ENCODE measurements at regions not wholly inside any gene's neighbourhood (a gene's known extent, or its start where the extent isn't known, plus 50 kb on each side); places are given as distances from the start of the nearest gene placed in this dataset.
"Not testable (repeated sequence)": the region's sequence is repeated elsewhere in the genome, so short reads cannot be mapped to it uniquely, and the experiment has no call there.

DNA sequence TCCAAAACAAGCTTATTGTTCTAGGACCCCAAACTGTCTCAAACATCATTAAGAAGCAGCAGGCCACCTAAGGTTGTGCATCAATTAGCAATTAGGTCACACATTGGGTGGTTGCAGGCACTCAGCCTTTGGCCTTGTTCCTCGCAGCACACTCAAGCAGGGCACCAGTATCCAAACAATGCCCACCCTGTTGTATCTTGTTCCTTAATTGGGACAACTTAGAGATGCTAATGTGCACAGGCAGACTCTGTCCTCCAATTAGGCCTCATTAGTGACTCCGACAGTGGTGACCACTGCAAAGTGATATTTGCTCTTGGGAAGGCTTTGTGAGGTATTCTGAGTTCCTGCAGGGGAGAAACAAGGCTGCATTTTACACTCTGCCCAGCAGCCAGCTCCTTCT lies 515.1 kb upstream of the PTBP2 start:
- Histone ChIP-seq H3K4me3 (no peak overlapping the region), H3K27ac (no peak overlapping the region)

DNA sequence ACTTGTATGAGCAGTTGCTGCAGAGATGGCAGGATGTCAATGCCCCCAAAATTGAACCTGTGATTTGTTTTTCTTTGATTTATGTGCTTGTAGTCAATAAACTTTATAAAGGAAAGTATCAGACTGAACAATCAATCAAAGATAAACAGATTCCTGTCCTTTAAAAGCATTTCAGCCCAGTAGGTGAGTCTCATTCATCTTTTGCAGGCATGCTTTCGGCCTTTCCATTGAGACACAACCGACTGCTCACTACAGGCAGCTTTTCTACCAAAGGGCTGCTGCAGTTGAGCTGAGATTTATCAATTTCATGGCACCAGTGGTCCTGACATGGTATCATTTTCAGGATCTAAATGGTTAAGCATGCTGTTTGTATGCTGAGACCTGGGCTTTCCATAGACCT lies 513.6 kb upstream of the PTBP2 start:
- Histone ChIP-seq H3K27ac (no peak overlapping the region), H3K4me3 (no peak overlapping the region)

- no peak overlapping the region for H3K27ac ChIP-seq
- H3K4me3 ChIP-seq: no peak overlapping the region
Measured at GRCh38 chr1:96208428-96208827, 513.2 kb upstream of the PTBP2 start.

DNA sequence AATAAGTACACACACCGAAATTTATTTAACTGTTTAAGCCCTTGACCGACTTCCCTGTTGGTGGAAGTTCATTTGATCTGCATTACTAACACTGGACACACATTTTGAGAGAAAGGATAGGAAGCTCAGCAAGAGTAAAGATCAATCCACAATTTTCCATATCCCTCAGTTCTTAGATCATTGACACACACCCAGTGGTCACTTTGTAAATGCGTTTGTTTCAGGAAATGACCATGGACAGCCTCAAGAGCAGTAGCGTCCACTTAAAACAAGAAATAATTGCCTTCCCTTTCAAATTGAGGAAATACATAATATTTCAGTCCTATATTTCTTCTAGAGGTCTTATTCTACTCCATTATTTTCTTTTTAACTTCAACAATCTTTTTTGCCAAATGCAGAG lies 511.5 kb upstream of the PTBP2 start:
- Histone ChIP-seq H3K4me3 (no peak overlapping the region), H3K27ac (no peak overlapping the region)

DNA sequence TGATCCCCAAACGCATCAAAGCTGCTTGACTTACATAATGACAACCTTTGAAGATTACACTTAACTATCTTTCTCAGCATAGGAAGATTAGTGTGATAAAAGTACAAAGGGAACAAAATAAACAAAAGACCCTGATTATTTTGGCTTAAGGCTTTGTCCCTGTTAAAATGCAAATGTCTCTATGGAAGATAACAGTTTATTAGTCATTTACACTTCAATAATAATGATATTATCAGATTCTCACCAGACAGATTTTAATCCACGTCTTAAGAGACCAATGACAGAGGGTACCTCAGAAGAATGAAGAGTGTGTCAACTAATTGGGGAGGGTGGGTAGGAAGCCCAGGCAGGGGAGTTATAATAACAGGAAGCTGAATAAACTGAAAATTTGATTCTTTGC lies 510.4 kb upstream of the PTBP2 start:
- Histone ChIP-seq H3K4me3 (no peak overlapping the region), H3K27ac (no peak overlapping the region)

GRCh38 chr1:96214982-96215381 lies 506.6 kb upstream of the PTBP2 start:
- Histone ChIP-seq H3K4me3 (no peak overlapping the region), H3K27ac (no peak overlapping the region)

DNA sequence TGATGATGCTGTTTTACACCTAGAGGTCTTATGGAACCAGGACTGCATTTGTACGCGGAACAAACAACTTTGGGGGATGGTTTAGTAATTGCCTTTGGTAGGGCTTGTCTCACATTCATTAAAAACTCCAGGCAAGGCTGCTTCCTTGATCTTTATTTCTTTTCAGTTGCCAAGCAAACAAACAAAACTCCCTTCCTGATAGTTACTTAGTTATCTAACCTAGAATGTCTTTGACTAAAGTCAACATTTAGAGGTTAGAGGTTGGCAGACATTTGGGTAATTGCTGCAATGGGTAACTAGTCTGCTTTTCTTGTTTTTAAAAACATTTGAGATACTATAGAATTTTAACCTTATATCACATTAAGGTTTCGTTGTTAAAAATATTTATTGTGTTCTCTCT lies 500.9 kb upstream of the PTBP2 start:
- no peak overlapping the region for H3K27ac ChIP-seq
- no peak overlapping the region for H3K4me3 ChIP-seq

DNA sequence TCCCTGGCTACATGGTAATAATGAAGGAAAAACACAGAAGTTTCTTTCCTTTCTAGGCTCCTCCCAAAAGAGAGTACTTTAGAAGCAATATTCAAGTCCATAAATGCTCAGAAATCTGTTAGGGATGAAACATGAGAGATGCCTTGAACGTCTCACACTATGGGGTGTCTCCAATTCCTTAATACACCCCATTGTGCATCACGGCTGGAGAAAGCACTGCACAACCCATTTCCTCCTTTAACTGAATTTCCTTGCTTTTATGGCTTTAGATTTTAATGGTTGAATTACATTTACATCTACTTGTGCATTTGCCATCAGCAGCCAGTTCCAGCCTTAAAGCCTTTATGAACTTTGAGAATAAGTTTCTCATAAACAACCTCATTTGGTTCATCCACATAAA lies 498.9 kb upstream of the PTBP2 start:
- H3K27ac ChIP-seq: no peak overlapping the region
- no peak overlapping the region for H3K4me3 ChIP-seq

GRCh38 chr1:96224229-96224628 lies 497.4 kb upstream of the PTBP2 start:
- H3K4me3 ChIP-seq, H3K27ac ChIP-seq: not testable (repeated sequence)

DNA sequence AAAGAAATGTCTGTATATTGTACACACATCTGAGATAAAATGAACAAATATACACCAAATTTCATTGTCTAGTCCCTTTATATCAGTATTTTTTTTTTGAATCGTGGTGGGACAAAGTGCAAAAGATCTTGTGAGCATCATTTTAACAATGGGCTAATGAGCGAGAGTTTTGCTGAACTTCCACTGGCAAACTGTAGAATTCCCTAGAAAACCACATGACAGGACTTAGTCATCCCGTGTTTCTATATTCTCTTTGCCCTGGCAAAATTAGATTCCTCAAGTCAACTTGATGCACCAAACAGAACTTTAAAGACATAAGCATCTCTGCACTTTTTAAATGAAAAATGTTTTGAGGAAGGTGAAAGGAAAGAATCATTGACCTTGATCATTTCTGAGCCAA lies 488.2 kb upstream of the PTBP2 start:
- H3K4me3 ChIP-seq: no peak overlapping the region
- H3K27ac ChIP-seq: no peak overlapping the region

GRCh38 chr1:96234299-96234698 lies 487.3 kb upstream of the PTBP2 start:
- Histone ChIP-seq H3K4me3 (no peak overlapping the region), H3K27ac (no peak overlapping the region)

GRCh38 chr1:96236156-96236739 lies 485.3 kb upstream of the PTBP2 start:
- no peak overlapping the region for H3K27ac ChIP-seq
- no peak overlapping the region for H3K4me3 ChIP-seq

- no peak overlapping the region for H3K4me3 ChIP-seq
- H3K27ac ChIP-seq: peak overlapping the region in 1 of 21 experiments; percentile 23
Measured at GRCh38 chr1:96238426-96238825, 483.2 kb upstream of the PTBP2 start.

- Histone ChIP-seq H3K4me3 (no peak overlapping the region), H3K27ac (no peak overlapping the region)
Measured at GRCh38 chr1:96240438-96240837, 481.1 kb upstream of the PTBP2 start.

- Histone ChIP-seq H3K4me3 (no peak overlapping the region), H3K27ac (peak overlapping the region in 5 of 21 experiments; percentile 5 to 54 (median 30))
Measured at GRCh38 chr1:96253246-96254035, 468.1 kb upstream of the PTBP2 start.

- H3K4me3 ChIP-seq: no peak overlapping the region
- H3K27ac ChIP-seq: no peak overlapping the region
Measured at GRCh38 chr1:96256130-96256790, 465.3 kb upstream of the PTBP2 start.

DNA sequence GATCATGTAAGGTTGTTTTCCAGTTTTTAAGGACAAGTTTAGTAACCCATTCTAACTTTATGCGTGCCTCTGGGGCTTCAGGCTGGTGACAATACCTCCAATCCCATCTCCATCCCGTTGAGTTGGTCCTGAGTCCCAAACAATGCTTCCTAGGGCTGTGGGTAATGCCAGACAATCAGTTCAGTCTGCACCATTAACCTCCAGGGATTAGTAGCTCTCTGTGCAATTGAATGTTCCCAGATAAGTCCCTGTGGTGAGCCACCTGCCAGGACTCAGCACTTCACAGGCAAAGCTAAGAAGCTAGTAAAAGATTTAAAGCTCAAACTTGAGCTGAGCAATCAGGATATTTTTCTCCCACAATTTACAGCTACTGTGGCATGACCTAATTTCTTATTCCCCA lies 462.2 kb upstream of the PTBP2 start:
- no peak overlapping the region for H3K4me3 ChIP-seq
- no peak overlapping the region for H3K27ac ChIP-seq

GRCh38 chr1:96281491-96281890 lies 440.1 kb upstream of the PTBP2 start:
- Histone ChIP-seq H3K27ac (peak overlapping the region in 1 of 21 experiments; percentile 58), H3K4me3 (no peak overlapping the region)

DNA sequence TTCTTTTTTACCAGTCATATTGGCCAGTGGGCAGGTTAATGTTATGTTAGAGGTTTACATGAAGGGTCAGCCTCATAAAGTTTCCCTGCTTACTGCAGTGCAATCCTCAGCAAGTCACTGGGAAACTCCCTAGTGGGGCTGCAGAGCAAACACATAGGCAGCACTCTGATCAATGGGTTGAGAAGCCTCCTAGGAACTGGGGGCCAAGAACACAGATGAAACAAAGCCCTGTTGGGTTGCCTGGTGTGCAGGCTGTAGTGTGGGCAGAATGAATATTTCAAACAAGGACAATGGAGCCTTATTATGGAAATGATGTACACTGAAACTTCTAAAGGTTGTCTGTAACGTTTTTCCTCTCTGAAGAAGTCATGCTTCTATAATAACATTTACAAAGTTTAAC lies 431.6 kb upstream of the PTBP2 start:
- H3K4me3 ChIP-seq: no peak overlapping the region
- no peak overlapping the region for H3K27ac ChIP-seq

DNA sequence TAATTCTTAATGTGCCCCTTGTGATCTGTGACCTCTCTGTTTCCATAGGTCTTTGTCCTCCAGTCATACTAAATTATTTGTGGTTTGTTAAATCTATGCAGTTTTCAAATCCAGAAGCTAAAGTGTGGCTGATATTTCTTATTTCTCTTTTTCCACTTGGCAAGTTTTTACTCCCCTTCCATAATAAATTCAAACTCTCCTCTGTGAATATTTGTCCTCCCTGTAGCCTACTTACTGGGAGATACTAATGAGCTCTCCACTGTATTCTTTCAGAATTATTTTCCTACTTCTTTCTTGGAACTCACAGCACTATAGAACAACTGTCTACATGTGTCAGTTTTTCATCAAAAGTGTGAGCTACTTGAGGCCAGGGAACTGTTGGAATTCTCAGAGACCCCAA lies 430.8 kb upstream of the PTBP2 start:
- Histone ChIP-seq H3K4me3 (no peak overlapping the region), H3K27ac (no peak overlapping the region)

DNA sequence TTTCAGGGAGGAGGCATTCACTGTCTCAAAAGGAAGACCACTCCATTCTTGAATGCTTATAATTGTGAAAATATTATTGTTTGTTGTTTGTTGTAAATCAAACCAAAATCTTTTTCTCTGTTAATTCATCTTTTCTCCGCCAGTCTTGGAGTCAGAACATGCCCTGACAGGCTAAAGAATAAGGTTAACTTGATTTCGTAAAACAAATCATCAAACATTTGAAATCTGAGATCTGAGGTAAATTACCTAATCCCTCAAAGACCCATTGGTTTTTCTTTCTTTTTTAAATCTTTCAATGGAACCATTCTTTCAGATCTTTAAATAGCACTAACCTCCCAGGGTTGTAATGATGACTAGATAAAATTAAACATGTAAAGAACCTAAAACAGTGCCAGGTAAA lies 430.1 kb upstream of the PTBP2 start:
- Histone ChIP-seq H3K4me3 (no peak overlapping the region), H3K27ac (no peak overlapping the region)

All from skin epidermis (tissue), 12 donors.